ENCODE measurements at regions not wholly inside any gene's neighbourhood (a gene's known extent, or its start where the extent isn't known, plus 50 kb on each side); places are given as distances from the start of the nearest gene placed in this dataset.

- H3K36me3 ChIP-seq, result no peaks in the 10 kb centered on the region
- intact Hi-C loops (cut with DNase I), result no loop called here
- no peak for TF ChIP-seq POLR2AphosphoS5 (IDR thresholded peaks at IDR 0.05; ENCODE audit: insufficient read depth in 1 of 2, low read depth in 1 of 2)
- H3K27ac ChIP-seq, result no peak overlapping the region
- H3K4me3 ChIP-seq, result no peak overlapping the region
- no peaks in the 10 kb centered on the region for H3K27me3 ChIP-seq
- no peaks in the 10 kb centered on the region for H3K4me1 ChIP-seq
- no peak for DNase-seq (ENCODE audit: extremely low spot score in 2 of 2)
- no peaks in the 10 kb centered on the region for H3K9me3 ChIP-seq
These were observed 339.9 kb upstream of the PODXL start for GRCh38 chr7:131896165-131896863.

GRCh38 chr7:131895541-131896164 is 339.2 kb upstream of the PODXL start:
- Histone ChIP-seq H3K27me3 (no peaks in the 10 kb centered on the region), H3K9me3 (no peaks in the 10 kb centered on the region), H3K27ac (no peak overlapping the region), H3K4me3 (no peak overlapping the region), H3K36me3 (no peaks in the 10 kb centered on the region), H3K4me1 (no peaks in the 10 kb centered on the region)
- TF ChIP-seq POLR2AphosphoS5 (IDR thresholded peaks at IDR 0.05; ENCODE audit: insufficient read depth in 1 of 2, low read depth in 1 of 2), result no peak
- no peak for TF ChIP-seq POLR2A (IDR thresholded peaks at IDR 0.05)
- TF ChIP-seq CTCF (IDR thresholded peaks at IDR 0.05), result no peak
- intact Hi-C loops (cut with DNase I), result no loop called here
- DNase-seq (ENCODE audit: extremely low spot score in 2 of 2), result no peak

GRCh38 chr7:131893631-131894340 is 337.4 kb upstream of the PODXL start:
- Histone ChIP-seq H3K27ac (no peak overlapping the region), H3K36me3 (no peaks in the 10 kb centered on the region), H3K4me3 (no peak overlapping the region), H3K4me1 (no peaks in the 10 kb centered on the region), H3K27me3 (no peaks in the 10 kb centered on the region), H3K9me3 (no peaks in the 10 kb centered on the region)
- no peak for DNase-seq (ENCODE audit: extremely low spot score in 2 of 2)
- no peak for TF ChIP-seq POLR2AphosphoS5 (IDR thresholded peaks at IDR 0.05; ENCODE audit: insufficient read depth in 1 of 2, low read depth in 1 of 2)
- no peak for TF ChIP-seq CTCF (IDR thresholded peaks at IDR 0.05)
- TF ChIP-seq POLR2A (IDR thresholded peaks at IDR 0.05), result no peak
- intact Hi-C loops (cut with DNase I), result no loop called here

GRCh38 chr7:131890176-131890575 is 333.7 kb upstream of the PODXL start:
- H3K27me3 ChIP-seq, result no peaks in the 10 kb centered on the region
- H3K36me3 ChIP-seq, result no peaks in the 10 kb centered on the region
- H3K4me1 ChIP-seq, result no peaks in the 10 kb centered on the region
- H3K9me3 ChIP-seq, result no peaks in the 10 kb centered on the region
- intact Hi-C loops (cut with DNase I), result no loop called here
- TF ChIP-seq POLR2A (IDR thresholded peaks at IDR 0.05) (no peak), POLR2AphosphoS5 (IDR thresholded peaks at IDR 0.05; ENCODE audit: insufficient read depth in 1 of 2, low read depth in 1 of 2) (no peak), CTCF (IDR thresholded peaks at IDR 0.05) (no peak)
- H3K4me3 ChIP-seq, result no peak overlapping the region
- H3K27ac ChIP-seq, result no peak overlapping the region
- DNase-seq (ENCODE audit: extremely low spot score in 2 of 2), result no peak

GRCh38 chr7:131889572-131890150 is 333.2 kb upstream of the PODXL start:
- Histone ChIP-seq H3K27me3 (no peaks in the 10 kb centered on the region), H3K4me1 (no peaks in the 10 kb centered on the region), H3K9me3 (no peaks in the 10 kb centered on the region), H3K36me3 (no peaks in the 10 kb centered on the region), H3K27ac (no peak overlapping the region), H3K4me3 (no peak overlapping the region)
- no peak for DNase-seq (ENCODE audit: extremely low spot score in 2 of 2)
- intact Hi-C loops (cut with DNase I), result no loop called here
- TF ChIP-seq CTCF (IDR thresholded peaks at IDR 0.05) (no peak), POLR2AphosphoS5 (IDR thresholded peaks at IDR 0.05; ENCODE audit: insufficient read depth in 1 of 2, low read depth in 1 of 2) (no peak), POLR2A (IDR thresholded peaks at IDR 0.05) (no peak)

Measured in vagina (tissue), 2 donors.